GM12891 (cell line): ENCODE measurements at regions not wholly inside any gene's neighbourhood (a gene's known extent, or its start where the extent isn't known, plus 50 kb on each side); places are given as distances from the start of the nearest gene placed in this dataset.

ENCODE experiments used
- POLR2A ChIP-seq: IDR thresholded peaks from 2 replicates; pipeline ENCODE4 v1.6.1; 2011; ENCODE audit warnings: low read depth, low read length, control low read depth
- POLR2AphosphoS5 ChIP-seq: IDR thresholded peaks from 2 replicates; pipeline ENCODE4 v1.6.1; 2011; ENCODE audit warnings: low read depth, low read length, control low read depth
- SPI1 ChIP-seq: IDR thresholded peaks from 2 replicates; pipeline ENCODE4 v1.6.1; 2011; ENCODE audit warnings: low read depth, low read length, control low read depth
- TAF1 ChIP-seq: IDR thresholded peaks from 2 replicates; pipeline ENCODE4 v1.6.1; 2011; ENCODE audit warnings: low read depth, low read length, control low read depth

- TF ChIP-seq POLR2A (no peak), TAF1 (no peak), POLR2AphosphoS5 (no peak), SPI1 (no peak)
Measured at GRCh38 chr9:85859765-85860164, 81.2 kb upstream of the NAA35 start.
